HUES6 (cell line): ENCODE measurements at regions not wholly inside any gene's neighbourhood (a gene's known extent, or its start where the extent isn't known, plus 50 kb on each side); places are given as distances from the start of the nearest gene placed in this dataset.

Experiments used
- H3K27ac ChIP-seq: 2 replicates; pipeline ENCODE4 v1.7.0; 2013; ENCODE audit warnings: low read depth, mild to moderate bottlenecking, low read length, inconsistent platforms
- H3K27me3 ChIP-seq: 2 replicates; pipeline ENCODE4 v1.6.1; 2013; ENCODE audit warnings: low read length; ENCODE audit not compliant: control insufficient read depth, insufficient read depth
- H3K36me3 ChIP-seq: 2 replicates; pipeline ENCODE4 v1.6.1; 2013; ENCODE audit warnings: low read length; ENCODE audit not compliant: control insufficient read depth, insufficient read depth
- H3K4me1 ChIP-seq: 2 replicates; pipeline ENCODE4 v1.6.1; 2013; ENCODE audit warnings: low read length; ENCODE audit not compliant: control insufficient read depth, insufficient read depth
- H3K4me3 ChIP-seq: 2 replicates; pipeline ENCODE4 v1.5.1; 2013; ENCODE audit warnings: low read depth, low read length
- H3K9ac ChIP-seq: one replicate; pipeline ENCODE4 v1.6.1; 2013; ENCODE audit warnings: mild to moderate bottlenecking, low read length
- H3K9me3 ChIP-seq: 2 replicates; pipeline ENCODE4 v1.6.1; 2013; ENCODE audit warnings: low read depth, low read length; ENCODE audit not compliant: control insufficient read depth, insufficient read depth

DNA sequence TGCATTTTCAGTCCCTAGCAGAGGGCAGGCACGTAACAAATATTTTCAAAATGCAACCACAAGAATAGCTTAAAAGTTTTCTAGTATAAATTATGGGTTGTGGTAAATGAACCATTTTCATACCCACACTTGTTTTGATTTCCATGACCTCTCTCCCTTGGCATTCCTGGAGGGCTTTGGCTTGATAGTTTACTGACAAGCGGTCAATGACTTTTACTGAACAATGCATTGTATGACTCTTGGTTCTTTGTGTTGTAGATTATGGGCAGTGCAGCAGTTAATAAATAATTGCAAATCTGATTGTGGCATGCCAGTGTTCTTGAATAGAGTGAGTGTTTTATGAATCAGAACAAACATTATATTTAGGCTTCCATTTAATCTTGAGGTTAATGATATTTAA is 285.2 kb upstream of the ARX start:
- H3K4me3 ChIP-seq: no peak overlapping the region
- H3K9me3 ChIP-seq: no peaks in the 10 kb centered on the region
- H3K9ac ChIP-seq: no peak overlapping the region
- H3K36me3 ChIP-seq: no peaks in the 10 kb centered on the region
- H3K4me1 ChIP-seq: no peaks in the 10 kb centered on the region
- H3K27ac ChIP-seq: no peak overlapping the region
- H3K27me3 ChIP-seq: no peaks in the 10 kb centered on the region; the same call in 1 of the 2 replicates

DNA sequence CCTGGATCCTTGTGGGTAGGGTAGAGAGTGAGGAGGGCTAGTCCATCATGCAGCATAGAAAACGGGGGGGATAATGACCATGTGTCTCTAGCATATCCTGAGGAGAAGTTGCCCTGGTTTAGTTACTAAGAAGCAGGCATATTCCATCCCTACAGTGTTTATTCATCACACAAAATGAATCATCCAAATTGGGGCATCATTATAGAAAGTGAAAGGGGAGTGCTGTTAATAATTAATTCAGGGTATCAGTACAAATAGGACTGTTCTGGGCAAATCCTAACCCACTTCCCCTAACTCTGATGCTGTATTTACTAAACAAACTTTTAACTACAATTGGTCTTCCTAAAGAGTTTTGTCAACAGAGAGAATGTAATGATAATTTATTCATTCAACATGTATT is 281.1 kb upstream of the ARX start:
- no peak overlapping the region for H3K27ac ChIP-seq
- no peaks in the 10 kb centered on the region; the same call in 1 of the 2 replicates for H3K27me3 ChIP-seq
- no peaks in the 10 kb centered on the region for H3K9me3 ChIP-seq
- H3K4me1 ChIP-seq: no peaks in the 10 kb centered on the region
- H3K9ac ChIP-seq: no peak overlapping the region
- no peak overlapping the region for H3K4me3 ChIP-seq
- no peaks in the 10 kb centered on the region for H3K36me3 ChIP-seq

DNA sequence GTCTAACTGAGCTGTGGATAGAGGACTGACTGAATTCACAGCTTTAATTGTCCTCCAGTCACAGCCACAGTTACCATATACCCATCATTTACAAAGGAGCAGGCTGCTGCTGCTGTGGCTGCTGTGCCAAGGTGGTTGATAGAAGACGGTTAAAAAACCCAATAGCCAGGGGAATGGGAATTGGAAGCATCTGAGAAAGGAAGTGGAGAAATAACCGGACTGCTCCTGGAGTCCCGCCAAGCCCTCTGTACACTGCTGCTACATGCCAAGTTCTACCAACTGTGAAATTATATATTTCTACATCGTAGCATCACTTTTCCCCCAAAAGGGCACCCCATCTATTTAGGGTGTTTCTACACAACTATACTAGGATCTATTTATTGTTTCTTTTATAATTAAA is 279.7 kb upstream of the ARX start:
- Histone ChIP-seq H3K27me3 (no peaks in the 10 kb centered on the region), H3K4me1 (no peaks in the 10 kb centered on the region), H3K36me3 (no peaks in the 10 kb centered on the region), H3K27ac (no peak overlapping the region), H3K4me3 (no peak overlapping the region), H3K9ac (no peak overlapping the region), H3K9me3 (no peaks in the 10 kb centered on the region)

- Histone ChIP-seq H3K36me3 (no peaks in the 10 kb centered on the region), H3K27me3 (no peaks in the 10 kb centered on the region; the same call in 1 of the 2 replicates), H3K9me3 (no peaks in the 10 kb centered on the region), H3K4me1 (no peaks in the 10 kb centered on the region), H3K9ac (no peak overlapping the region), H3K4me3 (no peak overlapping the region), H3K27ac (no peak overlapping the region)
Observed at GRCh38 chrX:25290132-25290531, 274.4 kb upstream of the ARX start.

DNA sequence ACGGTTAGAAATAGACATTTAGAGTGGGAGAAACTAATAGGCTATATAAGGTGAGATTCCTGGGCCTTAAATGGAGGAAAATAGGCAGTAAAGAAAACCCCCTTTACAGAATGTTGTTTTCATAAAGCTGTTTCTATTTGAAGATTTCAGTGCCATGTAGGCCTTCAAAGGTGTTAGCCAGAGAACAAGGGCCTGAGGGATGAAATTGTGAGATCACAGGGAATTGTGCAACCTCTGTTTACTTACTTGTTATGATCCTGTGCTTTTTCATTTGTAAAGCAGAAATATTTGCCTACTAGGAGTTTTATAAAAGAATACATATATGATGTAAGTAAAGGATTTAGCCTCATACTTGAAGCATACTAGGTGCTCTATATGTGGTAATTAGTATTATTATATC is 272.9 kb upstream of the ARX start:
- no peaks in the 10 kb centered on the region for H3K9me3 ChIP-seq

DNA sequence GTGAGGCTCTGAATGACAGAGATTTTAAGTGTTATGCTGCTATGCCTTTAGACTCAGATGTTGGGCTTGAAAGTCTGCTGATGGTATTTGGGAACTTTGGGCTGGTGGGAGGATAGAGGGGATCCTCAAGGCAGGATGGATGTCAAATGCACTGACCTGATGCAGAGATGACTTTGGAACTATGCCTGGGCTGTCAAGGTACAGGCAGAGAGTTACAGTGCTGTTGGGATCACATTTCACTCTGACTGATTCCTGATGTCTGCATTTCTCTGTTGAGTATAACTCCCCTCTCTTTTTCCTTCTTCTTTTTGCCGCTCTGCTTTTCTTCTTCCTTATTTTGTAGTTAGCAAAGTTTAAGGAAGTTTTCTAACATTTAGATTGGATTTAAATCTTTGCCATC is 271.8 kb upstream of the ARX start:
- H3K36me3 ChIP-seq: no peaks in the 10 kb centered on the region
- H3K4me3 ChIP-seq: no peak overlapping the region
- no peaks in the 10 kb centered on the region for H3K9me3 ChIP-seq
- no peaks in the 10 kb centered on the region; the same call in 1 of the 2 replicates for H3K27me3 ChIP-seq
- H3K4me1 ChIP-seq: no peaks in the 10 kb centered on the region
- H3K9ac ChIP-seq: no peak overlapping the region
- no peak overlapping the region for H3K27ac ChIP-seq

More for the DNA sequence above, 272.9 kb upstream of the ARX start:
- Histone ChIP-seq H3K27me3 (no peaks in the 10 kb centered on the region; the same call in 1 of the 2 replicates), H3K27ac (no peak overlapping the region), H3K36me3 (no peaks in the 10 kb centered on the region), H3K4me1 (no peaks in the 10 kb centered on the region), H3K9ac (no peak overlapping the region), H3K4me3 (no peak overlapping the region)

- no peaks in the 10 kb centered on the region for H3K36me3 ChIP-seq
- no peaks in the 10 kb centered on the region for H3K4me1 ChIP-seq
- no peaks in the 10 kb centered on the region; the same call in 1 of the 2 replicates for H3K27me3 ChIP-seq
- no peak overlapping the region for H3K9ac ChIP-seq
- H3K27ac ChIP-seq: no peak overlapping the region
- H3K4me3 ChIP-seq: no peak overlapping the region
- H3K9me3 ChIP-seq: no peaks in the 10 kb centered on the region
Observed at GRCh38 chrX:25285598-25285997, 269.8 kb upstream of the ARX start.

GRCh38 chrX:25279510-25279909 is 263.7 kb upstream of the ARX start:
- Histone ChIP-seq H3K4me1 (no peaks in the 10 kb centered on the region; the same call in 1 of the 2 replicates), H3K4me3 (no peak overlapping the region), H3K9ac (no peak overlapping the region), H3K36me3 (no peaks in the 10 kb centered on the region), H3K27ac (no peak overlapping the region), H3K27me3 (no peaks in the 10 kb centered on the region), H3K9me3 (no peaks in the 10 kb centered on the region)

DNA sequence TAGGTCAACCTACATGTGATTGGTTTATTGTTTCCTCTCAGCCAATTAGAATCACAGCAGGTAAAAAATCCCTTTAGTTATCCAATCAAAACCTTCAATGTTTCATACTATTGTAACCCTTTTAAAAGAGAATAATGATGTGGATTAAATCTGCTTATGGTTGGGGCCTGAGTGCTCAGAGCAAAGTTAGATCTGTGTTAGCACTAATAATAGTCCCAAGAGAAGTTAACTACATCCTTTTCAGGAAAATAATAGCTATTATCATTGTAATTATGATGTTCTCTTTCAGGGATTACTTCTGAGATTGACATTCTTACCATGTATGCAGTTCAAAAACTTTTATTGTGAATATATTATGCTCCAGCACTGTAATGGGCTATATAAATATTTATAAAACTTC is 262.6 kb upstream of the ARX start:
- no peak overlapping the region for H3K4me3 ChIP-seq
- no peaks in the 10 kb centered on the region for H3K9me3 ChIP-seq
- H3K4me1 ChIP-seq: no peaks in the 10 kb centered on the region; the same call in 1 of the 2 replicates
- H3K36me3 ChIP-seq: no peaks in the 10 kb centered on the region
- no peaks in the 10 kb centered on the region for H3K27me3 ChIP-seq
- no peak overlapping the region for H3K27ac ChIP-seq
- no peak overlapping the region for H3K9ac ChIP-seq

DNA sequence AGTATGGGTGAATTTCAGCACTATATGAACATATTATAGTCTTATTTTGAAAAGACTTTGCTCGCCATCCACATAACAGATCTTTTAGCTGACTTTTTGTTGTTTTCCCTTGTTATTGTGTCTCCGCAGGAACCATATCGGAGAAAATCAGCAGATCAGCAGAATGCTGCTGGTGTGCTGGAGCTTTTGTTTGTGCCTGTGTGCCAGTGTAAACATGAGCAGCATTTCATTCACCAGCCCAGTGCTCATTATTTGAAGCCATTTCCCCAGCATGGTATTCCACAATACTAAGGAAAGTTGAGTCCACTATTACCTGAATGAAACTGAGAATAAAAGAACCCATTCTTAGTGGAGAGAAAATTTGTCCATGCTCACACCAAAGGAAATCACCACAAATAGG is 261.8 kb upstream of the ARX start:
- Histone ChIP-seq H3K27me3 (no peaks in the 10 kb centered on the region), H3K9ac (no peak overlapping the region), H3K4me1 (no peaks in the 10 kb centered on the region; the same call in 1 of the 2 replicates), H3K36me3 (no peaks in the 10 kb centered on the region), H3K9me3 (no peaks in the 10 kb centered on the region), H3K4me3 (no peak overlapping the region), H3K27ac (no peak overlapping the region)

GRCh38 chrX:25275159-25275558 is 259.4 kb upstream of the ARX start:
- Histone ChIP-seq H3K4me1 (no peaks in the 10 kb centered on the region; the same call in 1 of the 2 replicates), H3K9ac (no peak overlapping the region), H3K36me3 (no peaks in the 10 kb centered on the region), H3K27ac (no peak overlapping the region), H3K27me3 (no peaks in the 10 kb centered on the region), H3K4me3 (no peak overlapping the region), H3K9me3 (no peaks in the 10 kb centered on the region)

- Histone ChIP-seq H3K4me3 (no peak overlapping the region), H3K9ac (no peak overlapping the region), H3K27me3 (no peaks in the 10 kb centered on the region; the same call in 1 of the 2 replicates), H3K9me3 (no peaks in the 10 kb centered on the region), H3K4me1 (no peaks in the 10 kb centered on the region), H3K27ac (no peak overlapping the region), H3K36me3 (no peaks in the 10 kb centered on the region)
Observed at GRCh38 chrX:25241461-25241860, 225.7 kb upstream of the ARX start.
